ENCODE measurements at regions not wholly inside any gene's neighbourhood (a gene's known extent, or its start where the extent isn't known, plus 50 kb on each side); places are given as distances from the start of the nearest gene placed in this dataset.

- TF ChIP-seq POLR2AphosphoS5 (IDR thresholded peaks at IDR 0.05; ENCODE audit: low read depth, low read length): no peak
- TF ChIP-seq EZH2 (IDR thresholded peaks at IDR 0.05): no peak
- no peak for TF ChIP-seq EGR1 (IDR thresholded peaks at IDR 0.05; ENCODE audit: low read depth)
- TF ChIP-seq CTCF (IDR thresholded peaks at IDR 0.05 in 2 of 3, conservative IDR thresholded peaks at IDR 0.05 in 1 of 3; ENCODE audit: borderline replicate concordance in 1 of 3, insufficient read depth in 1 of 3, low read depth in 2 of 3, low read length in 2 of 3): no peak
- TF ChIP-seq SIN3A (IDR thresholded peaks at IDR 0.05; ENCODE audit: low read depth): no peak
- no peak for TF ChIP-seq CEBPB (IDR thresholded peaks at IDR 0.05; ENCODE audit: low read depth)
- no peak for TF ChIP-seq ZBTB33 (IDR thresholded peaks at IDR 0.05; ENCODE audit: extremely low read depth, insufficient replicate concordance, low read length)
- no peak for TF ChIP-seq POLR2A (IDR thresholded peaks at IDR 0.05; ENCODE audit: borderline replicate concordance, extremely low read depth, insufficient read depth, insufficient read length)
- TF ChIP-seq EZH2phosphoT487 (IDR thresholded peaks at IDR 0.05; ENCODE audit: borderline replicate concordance): no peak
- TF ChIP-seq ZNF274 (IDR thresholded peaks at IDR 0.05; ENCODE audit: low read depth, low read length): no peak
- no peak for TF ChIP-seq JUND (IDR thresholded peaks at IDR 0.05)
- TF ChIP-seq SP1 (IDR thresholded peaks at IDR 0.05; ENCODE audit: low read depth): no peak
- TF ChIP-seq RAD21 (IDR thresholded peaks at IDR 0.05; ENCODE audit: low read depth): no peak
- TF ChIP-seq MAX (IDR thresholded peaks at IDR 0.05): no peak
Observed at GRCh38 chr9:108628316-108628715, 227.5 kb downstream of the ACTL7B start.

All from HCT116 (cell line).